KMS-11 (cell line): ENCODE measurements at regions not wholly inside any gene's neighbourhood (a gene's known extent, or its start where the extent isn't known, plus 50 kb on each side); places are given as distances from the start of the nearest gene placed in this dataset.

Experiments used
- H2AFZ ChIP-seq: fragments of 200-600 bp; sonication (generic); 2 replicates; pipeline ENCODE4 v1.6.1; 2016; ENCODE audit warnings: antibody characterized with exemption, mixed run types, low read depth
- H3K27ac ChIP-seq: fragments of 200-600 bp; sonication (generic); 2 replicates; pipeline ENCODE4 v1.6.1; 2016; ENCODE audit warnings: mild to moderate bottlenecking, mixed run types
- H3K27me3 ChIP-seq: fragments of 200-600 bp; sonication (generic); 2 replicates; pipeline ENCODE4 v1.6.1; 2017; ENCODE audit warnings: mild to moderate bottlenecking, low read depth, mixed run types, moderate library complexity; ENCODE audit not compliant: insufficient read depth
- H3K36me3 ChIP-seq: fragments of 200-600 bp; sonication (generic); 2 replicates; pipeline ENCODE4 v1.6.1; 2017; ENCODE audit warnings: mild to moderate bottlenecking, mixed run types; ENCODE audit not compliant: insufficient read depth
- H3K4me1 ChIP-seq: fragments of 200-600 bp; sonication (generic); 2 replicates; pipeline ENCODE4 v1.6.1; 2016; ENCODE audit warnings: mild to moderate bottlenecking, low read depth, mixed run types; ENCODE audit not compliant: poor library complexity, severe bottlenecking
- H3K4me2 ChIP-seq: fragments of 200-600 bp; sonication (generic); 2 replicates; pipeline ENCODE4 v1.7.0; 2016; ENCODE audit warnings: mild to moderate bottlenecking, mixed run types
- H3K4me3 ChIP-seq: fragments of 200-600 bp; sonication (generic); IDR thresholded peaks from 2 replicates; pipeline ENCODE4 v1.6.1; 2017; ENCODE audit warnings: low read depth, low read length, mixed read lengths; ENCODE audit not compliant: insufficient read depth
- H3K79me2 ChIP-seq: fragments of 200-600 bp; sonication (generic); 2 replicates; pipeline ENCODE4 v1.6.1; 2016; ENCODE audit warnings: low read depth, mixed run types; ENCODE audit not compliant: insufficient read depth
- H3K9ac ChIP-seq: fragments of 200-600 bp; sonication (generic); 2 replicates; pipeline ENCODE4 v1.6.1; 2016; ENCODE audit warnings: mild to moderate bottlenecking, mixed run types
- H4K20me1 ChIP-seq: fragments of 200-600 bp; sonication (generic); 2 replicates; pipeline ENCODE4 v1.6.1; 2016; ENCODE audit warnings: mild to moderate bottlenecking, mixed run types; ENCODE audit not compliant: insufficient read depth
- TF ChIP-seq, protein P1 (sequence below): fragments of 200-600 bp; sonication (generic); conservative IDR thresholded peaks from 2 replicates; pipeline ENCODE4 v1.6.1; 2017; ENCODE audit warnings: low read depth, mild to moderate bottlenecking, antibody characterized with exemption, low read length, moderate library complexity, mixed read lengths

DNA sequence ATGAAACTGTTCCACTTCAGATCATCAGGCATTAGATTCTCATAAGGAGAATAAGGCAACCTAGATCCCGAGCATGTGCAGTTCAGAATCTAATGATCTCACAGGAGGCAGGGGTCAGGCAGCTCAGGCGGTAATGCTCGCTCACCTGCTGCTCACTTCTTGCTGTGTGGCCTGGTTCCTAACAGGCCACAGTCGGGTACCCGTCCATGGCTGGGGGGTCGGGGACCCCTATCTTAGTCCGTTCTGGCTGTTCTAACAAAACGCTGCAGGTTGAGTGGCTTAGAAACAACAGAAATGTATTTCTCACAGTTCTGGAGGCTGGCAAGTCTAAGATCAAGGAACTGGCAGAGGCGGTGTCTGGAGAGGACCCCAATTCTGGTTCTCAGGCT lies 79.2 kb downstream of the ASB1 start:
- Histone ChIP-seq H3K4me3 (no peak overlapping the region), H3K36me3 (no peaks in the 10 kb centered on the region), H3K27me3 (no peaks in the 10 kb centered on the region; the same call in 1 of the 2 replicates), H3K4me1 (no peaks in the 10 kb centered on the region), H3K9ac (no peak overlapping the region), H3K4me2 (no peak overlapping the region), H2AFZ (no peak overlapping the region), H3K27ac (no peak overlapping the region), H4K20me1 (no peaks in the 10 kb centered on the region), H3K79me2 (no peaks in the 10 kb centered on the region)
- TF ChIP-seq, protein P1, sequence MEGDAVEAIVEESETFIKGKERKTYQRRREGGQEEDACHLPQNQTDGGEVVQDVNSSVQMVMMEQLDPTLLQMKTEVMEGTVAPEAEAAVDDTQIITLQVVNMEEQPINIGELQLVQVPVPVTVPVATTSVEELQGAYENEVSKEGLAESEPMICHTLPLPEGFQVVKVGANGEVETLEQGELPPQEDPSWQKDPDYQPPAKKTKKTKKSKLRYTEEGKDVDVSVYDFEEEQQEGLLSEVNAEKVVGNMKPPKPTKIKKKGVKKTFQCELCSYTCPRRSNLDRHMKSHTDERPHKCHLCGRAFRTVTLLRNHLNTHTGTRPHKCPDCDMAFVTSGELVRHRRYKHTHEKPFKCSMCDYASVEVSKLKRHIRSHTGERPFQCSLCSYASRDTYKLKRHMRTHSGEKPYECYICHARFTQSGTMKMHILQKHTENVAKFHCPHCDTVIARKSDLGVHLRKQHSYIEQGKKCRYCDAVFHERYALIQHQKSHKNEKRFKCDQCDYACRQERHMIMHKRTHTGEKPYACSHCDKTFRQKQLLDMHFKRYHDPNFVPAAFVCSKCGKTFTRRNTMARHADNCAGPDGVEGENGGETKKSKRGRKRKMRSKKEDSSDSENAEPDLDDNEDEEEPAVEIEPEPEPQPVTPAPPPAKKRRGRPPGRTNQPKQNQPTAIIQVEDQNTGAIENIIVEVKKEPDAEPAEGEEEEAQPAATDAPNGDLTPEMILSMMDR: no peak

DNA sequence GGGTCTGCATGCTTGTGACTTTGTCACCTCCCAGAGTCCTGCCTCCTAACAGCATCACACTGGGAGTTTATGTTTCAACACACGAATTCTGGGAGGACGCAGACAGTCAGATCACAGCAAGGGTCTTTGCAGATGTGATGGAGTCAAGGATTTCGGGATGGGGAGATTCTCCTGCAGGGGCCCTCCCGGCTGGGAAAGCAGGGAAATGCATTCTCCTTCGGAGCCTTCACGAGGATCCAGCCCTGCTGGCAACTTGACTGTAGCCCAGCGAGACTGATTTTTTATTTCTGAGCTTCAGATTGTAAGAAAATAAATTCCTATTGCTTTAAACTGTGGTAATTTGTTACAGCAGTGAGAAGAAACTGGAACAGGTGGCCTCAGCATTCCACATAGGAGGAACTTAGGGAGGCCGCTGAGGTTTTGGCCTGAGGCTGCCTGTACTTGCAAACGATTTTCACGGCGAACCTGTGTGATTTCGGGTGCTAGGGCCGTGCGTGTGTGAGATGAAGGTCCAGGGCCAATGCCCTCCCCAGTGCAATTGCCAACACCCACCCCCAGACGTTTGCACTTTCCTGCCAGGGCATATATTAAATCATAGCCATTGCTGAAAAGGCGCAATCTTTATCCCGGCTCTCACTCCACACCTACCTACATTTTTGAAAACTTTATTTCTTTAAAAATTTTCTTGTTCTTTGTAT lies 79.8 kb downstream of the ASB1 start:
- Histone ChIP-seq H3K4me1 (no peaks in the 10 kb centered on the region), H3K9ac (no peak overlapping the region), H3K36me3 (no peaks in the 10 kb centered on the region), H3K27me3 (no peaks in the 10 kb centered on the region; the same call in 1 of the 2 replicates), H3K4me2 (no peak overlapping the region), H3K79me2 (no peaks in the 10 kb centered on the region), H3K4me3 (no peak overlapping the region), H2AFZ (no peak overlapping the region), H4K20me1 (no peaks in the 10 kb centered on the region), H3K27ac (no peak overlapping the region)
- TF ChIP-seq, protein P1: no peak

GRCh38 chr2:238507836-238508235 lies 81.1 kb downstream of the ASB1 start:
- no peak overlapping the region for H3K27ac ChIP-seq
- no peaks in the 10 kb centered on the region for H3K4me1 ChIP-seq
- H3K9ac ChIP-seq: no peak overlapping the region
- H3K27me3 ChIP-seq: no peaks in the 10 kb centered on the region; the same call in 1 of the 2 replicates
- TF ChIP-seq, protein P1: no peak
- no peak overlapping the region for H3K4me2 ChIP-seq
- H2AFZ ChIP-seq: no peak overlapping the region
- no peak overlapping the region for H3K4me3 ChIP-seq
- no peaks in the 10 kb centered on the region for H4K20me1 ChIP-seq
- H3K79me2 ChIP-seq: no peaks in the 10 kb centered on the region
- no peaks in the 10 kb centered on the region for H3K36me3 ChIP-seq

DNA sequence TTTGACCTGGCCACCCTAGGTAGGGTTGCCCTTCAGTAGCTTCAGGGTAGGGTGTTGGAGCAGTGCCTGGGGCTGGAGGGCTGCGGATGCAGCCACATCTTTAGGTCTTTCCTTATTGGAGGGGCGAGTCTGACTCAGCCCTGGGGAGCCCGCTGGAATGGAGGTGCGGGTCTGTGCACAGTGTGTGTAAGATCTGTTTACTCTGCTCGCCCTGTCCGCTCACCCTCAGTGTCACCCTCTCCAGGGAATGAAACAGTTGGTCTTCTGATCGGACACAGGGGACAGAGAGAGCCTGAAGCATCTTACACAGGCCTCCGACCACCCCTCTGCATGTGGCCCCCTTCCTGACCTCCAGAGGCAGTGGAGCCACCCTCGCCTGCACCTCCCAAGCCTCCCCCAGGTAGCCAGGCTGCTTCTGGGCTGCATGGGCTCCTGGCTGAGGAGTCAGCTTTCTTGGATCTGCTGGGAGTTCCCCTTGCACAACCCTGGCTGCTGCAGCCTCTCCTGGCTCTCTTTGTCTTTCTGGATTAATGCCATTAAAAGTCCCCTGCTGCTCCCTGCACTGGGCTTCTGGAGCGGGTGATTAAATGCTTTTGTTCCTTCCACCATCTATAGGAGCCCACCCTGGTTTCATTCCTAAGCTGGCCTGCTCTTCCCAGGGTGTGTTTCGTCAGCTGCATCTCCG lies 82.6 kb downstream of the ASB1 start:
- H3K27ac ChIP-seq: no peak overlapping the region
- no peak overlapping the region for H3K4me3 ChIP-seq
- H4K20me1 ChIP-seq: no peaks in the 10 kb centered on the region
- TF ChIP-seq, protein P1: no peak
- H2AFZ ChIP-seq: no peak overlapping the region
- H3K9ac ChIP-seq: no peak overlapping the region
- H3K27me3 ChIP-seq: no peaks in the 10 kb centered on the region; the same call in 1 of the 2 replicates
- no peaks in the 10 kb centered on the region for H3K79me2 ChIP-seq
- H3K4me2 ChIP-seq: no peak overlapping the region
- no peaks in the 10 kb centered on the region for H3K4me1 ChIP-seq
- no peaks in the 10 kb centered on the region for H3K36me3 ChIP-seq
